K562 (cell line): ENCODE measurements at regions not wholly inside any gene's neighbourhood (a gene's known extent, or its start where the extent isn't known, plus 50 kb on each side); places are given as distances from the start of the nearest gene placed in this dataset.
A peak's percentile ranks its signal among the peaks of the same experiment; 100 is the strongest.

Experiments used
- TF ChIP-seq, protein P1 (sequence below), 2 experiments: fragments of 450-650 bp in 1 of 2; sonication (generic) in 1 of 2; formaldehyde crosslinking in 1 of 2; IDR thresholded peaks; 2 replicates each; pipeline versions ENCODE4 v1.7.1 to v1.9.0; 2016 to 2022; ENCODE audit warnings: inconsistent platforms in 1 of 2, mild to moderate bottlenecking in 1 of 2, missing genetic modification reagents in 1 of 2

GRCh38 chr16:19960183-19960582 is 75.5 kb upstream of the GPRC5B start (continued):
- TF ChIP-seq, protein P1, sequence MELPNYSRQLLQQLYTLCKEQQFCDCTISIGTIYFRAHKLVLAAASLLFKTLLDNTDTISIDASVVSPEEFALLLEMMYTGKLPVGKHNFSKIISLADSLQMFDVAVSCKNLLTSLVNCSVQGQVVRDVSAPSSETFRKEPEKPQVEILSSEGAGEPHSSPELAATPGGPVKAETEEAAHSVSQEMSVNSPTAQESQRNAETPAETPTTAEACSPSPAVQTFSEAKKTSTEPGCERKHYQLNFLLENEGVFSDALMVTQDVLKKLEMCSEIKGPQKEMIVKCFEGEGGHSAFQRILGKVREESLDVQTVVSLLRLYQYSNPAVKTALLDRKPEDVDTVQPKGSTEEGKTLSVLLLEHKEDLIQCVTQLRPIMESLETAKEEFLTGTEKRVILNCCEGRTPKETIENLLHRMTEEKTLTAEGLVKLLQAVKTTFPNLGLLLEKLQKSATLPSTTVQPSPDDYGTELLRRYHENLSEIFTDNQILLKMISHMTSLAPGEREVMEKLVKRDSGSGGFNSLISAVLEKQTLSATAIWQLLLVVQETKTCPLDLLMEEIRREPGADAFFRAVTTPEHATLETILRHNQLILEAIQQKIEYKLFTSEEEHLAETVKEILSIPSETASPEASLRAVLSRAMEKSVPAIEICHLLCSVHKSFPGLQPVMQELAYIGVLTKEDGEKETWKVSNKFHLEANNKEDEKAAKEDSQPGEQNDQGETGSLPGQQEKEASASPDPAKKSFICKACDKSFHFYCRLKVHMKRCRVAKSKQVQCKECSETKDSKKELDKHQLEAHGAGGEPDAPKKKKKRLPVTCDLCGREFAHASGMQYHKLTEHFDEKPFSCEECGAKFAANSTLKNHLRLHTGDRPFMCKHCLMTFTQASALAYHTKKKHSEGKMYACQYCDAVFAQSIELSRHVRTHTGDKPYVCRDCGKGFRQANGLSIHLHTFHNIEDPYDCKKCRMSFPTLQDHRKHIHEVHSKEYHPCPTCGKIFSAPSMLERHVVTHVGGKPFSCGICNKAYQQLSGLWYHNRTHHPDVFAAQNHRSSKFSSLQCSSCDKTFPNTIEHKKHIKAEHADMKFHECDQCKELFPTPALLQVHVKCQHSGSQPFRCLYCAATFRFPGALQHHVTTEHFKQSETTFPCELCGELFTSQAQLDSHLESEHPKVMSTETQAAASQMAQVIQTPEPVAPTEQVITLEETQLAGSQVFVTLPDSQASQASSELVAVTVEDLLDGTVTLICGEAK (IDR thresholded peaks at IDR 0.05): peak; percentile 89
- TF ChIP-seq, protein P1 (CRISPR knock-in tag; IDR thresholded peaks at IDR 0.05): peak; percentile 58; the same call in 1 of the 2 replicates
